GM19023 (cell line): ENCODE measurements at regions not wholly inside any gene's neighbourhood (a gene's known extent, or its start where the extent isn't known, plus 50 kb on each side); places are given as distances from the start of the nearest gene placed in this dataset.
"Not testable (repeated sequence)": the region's sequence is repeated elsewhere in the genome, so short reads cannot be mapped to it uniquely, and the experiment has no call there.

Experiments
- ATAC-seq: cut with Tn5 transposase; IDR thresholded peaks from one replicate; pipeline ENCODE4 v1.9.1; 2021; ENCODE audit warnings: mild to moderate bottlenecking, moderate library complexity; ENCODE audit not compliant: unreplicated experiment

- no peak for ATAC-seq
Observed at GRCh38 chr3:152658977-152659720, 175.8 kb upstream of the P2RY1 start.

- no peak for ATAC-seq
Observed at GRCh38 chr3:152662157-152662556, 172.8 kb upstream of the P2RY1 start.

- ATAC-seq = no peak
Observed at GRCh38 chr3:152664766-152665165, 170.2 kb upstream of the P2RY1 start.

GRCh38 chr3:152667267-152667666, 167.7 kb upstream of the P2RY1 start:
- ATAC-seq = no peak

- no peak for ATAC-seq
Observed at GRCh38 chr3:152669560-152669959, 165.4 kb upstream of the P2RY1 start.

GRCh38 chr3:152671446-152672319, 163.2 kb upstream of the P2RY1 start:
- no peak for ATAC-seq

GRCh38 chr3:152672320-152672649, 162.6 kb upstream of the P2RY1 start:
- ATAC-seq = no peak

- no peak for ATAC-seq
Observed at GRCh38 chr3:152676810-152677379, 158.0 kb upstream of the P2RY1 start.

GRCh38 chr3:152677491-152677890, 157.4 kb upstream of the P2RY1 start:
- ATAC-seq = no peak

GRCh38 chr3:152682477-152682876, 152.5 kb upstream of the P2RY1 start:
- no peak for ATAC-seq

GRCh38 chr3:152683521-152683999, 151.4 kb upstream of the P2RY1 start:
- ATAC-seq = no peak

GRCh38 chr3:152684279-152684678, 150.7 kb upstream of the P2RY1 start:
- ATAC-seq = no peak

- ATAC-seq = no peak
Observed at GRCh38 chr3:152688313-152688712, 146.6 kb upstream of the P2RY1 start.

- not testable (repeated sequence) for ATAC-seq
Observed at GRCh38 chr3:152692326-152692725, 142.6 kb upstream of the P2RY1 start.

- ATAC-seq = not testable (repeated sequence)
Observed at GRCh38 chr3:152693521-152694250, 141.2 kb upstream of the P2RY1 start.

GRCh38 chr3:152695840-152696239, 139.1 kb upstream of the P2RY1 start:
- no peak for ATAC-seq

- no peak for ATAC-seq
Observed at GRCh38 chr3:152696962-152697361, 138.0 kb upstream of the P2RY1 start.

GRCh38 chr3:152703245-152703890, 131.6 kb upstream of the P2RY1 start:
- no peak for ATAC-seq

- no peak for ATAC-seq
Observed at GRCh38 chr3:152706991-152707713, 127.8 kb upstream of the P2RY1 start.

GRCh38 chr3:152709659-152710058, 125.3 kb upstream of the P2RY1 start:
- no peak for ATAC-seq
